Liver (tissue), 8 donors: ENCODE measurements at regions not wholly inside any gene's neighbourhood (a gene's known extent, or its start where the extent isn't known, plus 50 kb on each side); places are given as distances from the start of the nearest gene placed in this dataset.

Experiments
- DNase-seq: peaks from one replicate; pipeline ENCODE4 v3.0.0-alpha.2; 2017; ENCODE audit warnings: low spot score
- H3K27ac ChIP-seq, 2 donors: one replicate each; pipeline ENCODE4 v1.7.0; 2013; ENCODE audit warnings: inconsistent platforms in 2 of 2, low read length in 2 of 2, control low read depth in 1 of 2, low read depth in 1 of 2, mild to moderate bottlenecking in 1 of 2
- H3K27me3 ChIP-seq, 4 donors: one replicate each; pipeline versions ENCODE4 v1.6.1 to v1.7.0; 2013; ENCODE audit warnings: low read length in 3 of 4, inconsistent platforms in 1 of 4, mild to moderate bottlenecking in 1 of 4, moderate library complexity in 1 of 4; ENCODE audit not compliant: control insufficient read depth in 4 of 4, insufficient read depth in 4 of 4
- H3K36me3 ChIP-seq, 4 donors: one replicate each; pipeline versions ENCODE4 v1.6.1 to v1.7.0; 2013; ENCODE audit warnings: low read length in 3 of 4, mild to moderate bottlenecking in 3 of 4, low read depth in 1 of 4, moderate library complexity in 1 of 4; ENCODE audit not compliant: control insufficient read depth in 4 of 4, insufficient read depth in 3 of 4
- H3K4me1 ChIP-seq, 4 donors: one replicate each; pipeline versions ENCODE4 v1.6.1 to v1.7.0; 2013; ENCODE audit warnings: low read length in 3 of 4, mild to moderate bottlenecking in 3 of 4, moderate library complexity in 1 of 4; ENCODE audit not compliant: control insufficient read depth in 4 of 4, insufficient read depth in 4 of 4
- H3K4me3 ChIP-seq, 3 donors: one replicate each; pipeline versions ENCODE4 v1.6.1 to v1.7.0; 2013; ENCODE audit warnings: low read length in 3 of 3, control low read depth in 1 of 3, low read depth in 1 of 3, mild to moderate bottlenecking in 1 of 3
- H3K9ac ChIP-seq, 2 donors: one replicate each; pipeline ENCODE4 v1.7.0; 2013; ENCODE audit warnings: low read length in 2 of 2, mild to moderate bottlenecking in 2 of 2, moderate library complexity in 2 of 2, control low read depth in 1 of 2, low read depth in 1 of 2
- H3K9me3 ChIP-seq, 4 donors: one replicate each; pipeline versions ENCODE4 v1.6.1 to v1.7.0; 2013; ENCODE audit warnings: low read length in 3 of 4; ENCODE audit not compliant: control insufficient read depth in 4 of 4
- EGR1 ChIP-seq, 2 donors: IDR thresholded peaks; 2 replicates each; pipeline ENCODE4 v1.6.1; 2016 to 2018; ENCODE audit warnings: antibody characterized with exemption in 2 of 2, low read depth in 2 of 2
- FOXA1 ChIP-seq: IDR thresholded peaks from 2 replicates; pipeline ENCODE4 v1.6.1; 2016; ENCODE audit warnings: antibody characterized with exemption
- FOXA2 ChIP-seq: IDR thresholded peaks from 2 replicates; pipeline ENCODE4 v1.6.1; 2016; ENCODE audit warnings: antibody characterized with exemption
- GABPA ChIP-seq, 2 donors: IDR thresholded peaks in 1 of 2; conservative IDR thresholded peaks in 1 of 2; 2 replicates each; pipeline ENCODE4 v1.6.1; 2016; ENCODE audit warnings: antibody characterized with exemption in 2 of 2, mild to moderate bottlenecking in 1 of 2, moderate library complexity in 1 of 2
- HNF4A ChIP-seq, 2 donors: conservative IDR thresholded peaks; 2 replicates each; pipeline ENCODE4 v1.6.1; 2016; ENCODE audit warnings: antibody characterized with exemption in 2 of 2, mild to moderate bottlenecking in 2 of 2
- HNF4G ChIP-seq: IDR thresholded peaks from 2 replicates; pipeline ENCODE4 v1.6.1; 2016; ENCODE audit warnings: antibody characterized with exemption
- JUND ChIP-seq, 2 donors: IDR thresholded peaks; 2 replicates each; pipeline ENCODE4 v1.6.1; 2016; ENCODE audit warnings: antibody characterized with exemption in 2 of 2
- NR2F2 ChIP-seq: IDR thresholded peaks from 2 replicates; pipeline ENCODE4 v1.6.1; 2016; ENCODE audit warnings: antibody characterized with exemption
- RAD21 ChIP-seq, 2 donors: IDR thresholded peaks; 2 replicates each; pipeline ENCODE4 v1.6.1; 2016; ENCODE audit warnings: antibody characterized with exemption in 2 of 2, mild to moderate bottlenecking in 2 of 2
- RXRA ChIP-seq, 2 donors: IDR thresholded peaks; 2 replicates each; pipeline ENCODE4 v1.6.1; 2017 to 2018; ENCODE audit warnings: antibody characterized with exemption in 2 of 2, mild to moderate bottlenecking in 1 of 2
- SP1 ChIP-seq: IDR thresholded peaks from 2 replicates; pipeline ENCODE4 v1.6.1; 2018; ENCODE audit warnings: antibody characterized with exemption, mild to moderate bottlenecking
- TAF1 ChIP-seq: conservative IDR thresholded peaks from 2 replicates; pipeline ENCODE4 v1.6.1; 2016; ENCODE audit warnings: antibody characterized with exemption, mild to moderate bottlenecking
- YY1 ChIP-seq: IDR thresholded peaks from 2 replicates; pipeline ENCODE4 v1.6.1; 2016; ENCODE audit warnings: antibody characterized with exemption, mild to moderate bottlenecking
- WGBS: extraction: QIAGEN DNeasy Blood & Tissue Kit; methylation state at CpG from one replicate; pipeline ENCODE4 v1.1.7; 2013; 5-methylcytosine and 5-hydroxymethylcytosine counted together
- TF ChIP-seq, protein P1 (sequence below): fragments of 150-350 bp; IDR thresholded peaks from 2 replicates; pipeline ENCODE4 v1.5.1; 2017; ENCODE audit warnings: improper control_type of control experiment, low read depth, low read length; ENCODE audit not compliant: missing input control
- TF ChIP-seq, protein P2 (sequence below): IDR thresholded peaks from 2 replicates; pipeline ENCODE4 v1.6.1; 2016; ENCODE audit warnings: antibody characterized with exemption
- TF ChIP-seq, protein P3 (sequence below): IDR thresholded peaks from 2 replicates; pipeline ENCODE4 v1.6.1; 2016; ENCODE audit warnings: antibody characterized with exemption, mild to moderate bottlenecking
- TF ChIP-seq, protein P4 (sequence below): IDR thresholded peaks from 2 replicates; pipeline ENCODE4 v1.6.1; 2016; ENCODE audit warnings: antibody characterized with exemption
- TF ChIP-seq, protein P5 (sequence below): IDR thresholded peaks from 2 replicates; pipeline ENCODE4 v1.6.1; 2016; ENCODE audit warnings: antibody characterized with exemption
- donor health status: healthy.
- donor health status: healthy.
- donor health status: healthy.
- donor health status: healthy.
- donor health status: healthy.

DNA sequence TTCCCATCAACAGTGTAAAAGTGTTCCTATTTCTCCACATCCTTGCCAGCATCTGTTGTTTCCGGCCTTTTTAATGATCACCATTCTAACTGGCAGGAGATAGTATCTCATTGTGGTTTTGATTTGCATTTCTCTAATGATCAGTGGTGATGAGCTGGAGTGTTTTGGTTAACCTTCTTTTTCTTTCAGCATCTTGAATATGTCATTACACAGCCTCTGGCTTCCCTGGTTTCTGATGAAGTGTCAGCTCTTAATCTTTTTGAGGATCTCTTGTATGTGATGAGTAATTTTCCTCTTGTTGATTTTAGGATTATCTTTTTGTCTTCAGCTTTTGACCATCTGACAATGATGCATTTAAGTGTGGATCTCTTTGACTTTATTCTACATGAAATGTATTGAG lies 133.2 kb upstream of the GRIK3 start:
- WGBS: 86% methylated on average over 1 of the region's 1 CpG
- no peak overlapping the region for H3K27ac ChIP-seq
- no peaks in the 10 kb centered on the region for H3K4me1 ChIP-seq
- no peak overlapping the region for H3K9ac ChIP-seq
- H3K4me3 ChIP-seq: no peak overlapping the region
- no peak for DNase-seq
- H3K36me3 ChIP-seq: no peaks in the 10 kb centered on the region
- H3K27me3 ChIP-seq: peaks cover 0 to 7% (median 0%) of the 10 kb centered on the region in 4 donors
- peaks cover 0 to 4% (median 0%) of the 10 kb centered on the region in 4 donors for H3K9me3 ChIP-seq
- TF ChIP-seq, protein P1, sequence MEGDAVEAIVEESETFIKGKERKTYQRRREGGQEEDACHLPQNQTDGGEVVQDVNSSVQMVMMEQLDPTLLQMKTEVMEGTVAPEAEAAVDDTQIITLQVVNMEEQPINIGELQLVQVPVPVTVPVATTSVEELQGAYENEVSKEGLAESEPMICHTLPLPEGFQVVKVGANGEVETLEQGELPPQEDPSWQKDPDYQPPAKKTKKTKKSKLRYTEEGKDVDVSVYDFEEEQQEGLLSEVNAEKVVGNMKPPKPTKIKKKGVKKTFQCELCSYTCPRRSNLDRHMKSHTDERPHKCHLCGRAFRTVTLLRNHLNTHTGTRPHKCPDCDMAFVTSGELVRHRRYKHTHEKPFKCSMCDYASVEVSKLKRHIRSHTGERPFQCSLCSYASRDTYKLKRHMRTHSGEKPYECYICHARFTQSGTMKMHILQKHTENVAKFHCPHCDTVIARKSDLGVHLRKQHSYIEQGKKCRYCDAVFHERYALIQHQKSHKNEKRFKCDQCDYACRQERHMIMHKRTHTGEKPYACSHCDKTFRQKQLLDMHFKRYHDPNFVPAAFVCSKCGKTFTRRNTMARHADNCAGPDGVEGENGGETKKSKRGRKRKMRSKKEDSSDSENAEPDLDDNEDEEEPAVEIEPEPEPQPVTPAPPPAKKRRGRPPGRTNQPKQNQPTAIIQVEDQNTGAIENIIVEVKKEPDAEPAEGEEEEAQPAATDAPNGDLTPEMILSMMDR: no peak
- TF ChIP-seq, protein P2, sequence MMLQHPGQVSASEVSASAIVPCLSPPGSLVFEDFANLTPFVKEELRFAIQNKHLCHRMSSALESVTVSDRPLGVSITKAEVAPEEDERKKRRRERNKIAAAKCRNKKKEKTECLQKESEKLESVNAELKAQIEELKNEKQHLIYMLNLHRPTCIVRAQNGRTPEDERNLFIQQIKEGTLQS: no peak
- no peak for TF ChIP-seq HNF4G
- no peak for TF ChIP-seq EGR1 (IDR thresholded peaks at IDR 0.05; ENCODE audit: low read depth in 2 of 2)
- no peak for TF ChIP-seq SP1
- TF ChIP-seq GABPA (IDR thresholded peaks at IDR 0.05 in 1 of 2, conservative IDR thresholded peaks at IDR 0.05 in 1 of 2): no peak
- TF ChIP-seq RAD21 (IDR thresholded peaks at IDR 0.05): no peak
- TF ChIP-seq, protein P3, sequence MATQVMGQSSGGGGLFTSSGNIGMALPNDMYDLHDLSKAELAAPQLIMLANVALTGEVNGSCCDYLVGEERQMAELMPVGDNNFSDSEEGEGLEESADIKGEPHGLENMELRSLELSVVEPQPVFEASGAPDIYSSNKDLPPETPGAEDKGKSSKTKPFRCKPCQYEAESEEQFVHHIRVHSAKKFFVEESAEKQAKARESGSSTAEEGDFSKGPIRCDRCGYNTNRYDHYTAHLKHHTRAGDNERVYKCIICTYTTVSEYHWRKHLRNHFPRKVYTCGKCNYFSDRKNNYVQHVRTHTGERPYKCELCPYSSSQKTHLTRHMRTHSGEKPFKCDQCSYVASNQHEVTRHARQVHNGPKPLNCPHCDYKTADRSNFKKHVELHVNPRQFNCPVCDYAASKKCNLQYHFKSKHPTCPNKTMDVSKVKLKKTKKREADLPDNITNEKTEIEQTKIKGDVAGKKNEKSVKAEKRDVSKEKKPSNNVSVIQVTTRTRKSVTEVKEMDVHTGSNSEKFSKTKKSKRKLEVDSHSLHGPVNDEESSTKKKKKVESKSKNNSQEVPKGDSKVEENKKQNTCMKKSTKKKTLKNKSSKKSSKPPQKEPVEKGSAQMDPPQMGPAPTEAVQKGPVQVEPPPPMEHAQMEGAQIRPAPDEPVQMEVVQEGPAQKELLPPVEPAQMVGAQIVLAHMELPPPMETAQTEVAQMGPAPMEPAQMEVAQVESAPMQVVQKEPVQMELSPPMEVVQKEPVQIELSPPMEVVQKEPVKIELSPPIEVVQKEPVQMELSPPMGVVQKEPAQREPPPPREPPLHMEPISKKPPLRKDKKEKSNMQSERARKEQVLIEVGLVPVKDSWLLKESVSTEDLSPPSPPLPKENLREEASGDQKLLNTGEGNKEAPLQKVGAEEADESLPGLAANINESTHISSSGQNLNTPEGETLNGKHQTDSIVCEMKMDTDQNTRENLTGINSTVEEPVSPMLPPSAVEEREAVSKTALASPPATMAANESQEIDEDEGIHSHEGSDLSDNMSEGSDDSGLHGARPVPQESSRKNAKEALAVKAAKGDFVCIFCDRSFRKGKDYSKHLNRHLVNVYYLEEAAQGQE: no peak
- TF ChIP-seq RXRA (IDR thresholded peaks at IDR 0.05): no peak
- no peak for TF ChIP-seq FOXA2
- no peak for TF ChIP-seq FOXA1
- TF ChIP-seq HNF4A (conservative IDR thresholded peaks at IDR 0.05): no peak
- no peak for TF ChIP-seq JUND (IDR thresholded peaks at IDR 0.05)
- TF ChIP-seq NR2F2: no peak
- TF ChIP-seq YY1: no peak
- TF ChIP-seq, protein P4, sequence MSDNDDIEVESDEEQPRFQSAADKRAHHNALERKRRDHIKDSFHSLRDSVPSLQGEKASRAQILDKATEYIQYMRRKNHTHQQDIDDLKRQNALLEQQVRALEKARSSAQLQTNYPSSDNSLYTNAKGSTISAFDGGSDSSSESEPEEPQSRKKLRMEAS: no peak
- no peak for TF ChIP-seq TAF1
- TF ChIP-seq, protein P5, sequence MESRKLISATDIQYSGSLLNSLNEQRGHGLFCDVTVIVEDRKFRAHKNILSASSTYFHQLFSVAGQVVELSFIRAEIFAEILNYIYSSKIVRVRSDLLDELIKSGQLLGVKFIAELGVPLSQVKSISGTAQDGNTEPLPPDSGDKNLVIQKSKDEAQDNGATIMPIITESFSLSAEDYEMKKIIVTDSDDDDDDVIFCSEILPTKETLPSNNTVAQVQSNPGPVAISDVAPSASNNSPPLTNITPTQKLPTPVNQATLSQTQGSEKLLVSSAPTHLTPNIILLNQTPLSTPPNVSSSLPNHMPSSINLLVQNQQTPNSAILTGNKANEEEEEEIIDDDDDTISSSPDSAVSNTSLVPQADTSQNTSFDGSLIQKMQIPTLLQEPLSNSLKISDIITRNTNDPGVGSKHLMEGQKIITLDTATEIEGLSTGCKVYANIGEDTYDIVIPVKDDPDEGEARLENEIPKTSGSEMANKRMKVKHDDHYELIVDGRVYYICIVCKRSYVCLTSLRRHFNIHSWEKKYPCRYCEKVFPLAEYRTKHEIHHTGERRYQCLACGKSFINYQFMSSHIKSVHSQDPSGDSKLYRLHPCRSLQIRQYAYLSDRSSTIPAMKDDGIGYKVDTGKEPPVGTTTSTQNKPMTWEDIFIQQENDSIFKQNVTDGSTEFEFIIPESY: no peak
